ENCODE measurements at regions not wholly inside any gene's neighbourhood (a gene's known extent, or its start where the extent isn't known, plus 50 kb on each side); places are given as distances from the start of the nearest gene placed in this dataset.

DNA sequence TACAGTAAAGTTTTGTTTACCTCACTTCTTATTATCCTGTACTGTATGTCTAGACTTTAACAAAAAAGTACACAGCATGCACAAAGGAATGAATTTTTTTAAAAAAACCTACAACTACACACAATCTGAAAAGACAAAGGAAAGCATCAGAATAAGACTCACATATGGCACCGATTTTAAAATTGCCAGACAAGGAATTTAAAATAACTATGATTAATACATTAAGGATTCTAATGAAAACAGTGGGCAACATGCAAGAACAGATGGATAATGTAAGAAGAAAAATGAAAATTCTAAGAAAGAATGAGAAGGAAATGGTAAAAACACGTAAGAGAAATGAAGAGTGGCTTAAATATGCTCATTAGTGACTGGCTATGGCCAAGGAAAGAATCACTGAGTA, 638.2 kb downstream of the FBXO15 start:
- intact Hi-C loops (cut with micrococcal nuclease; ENCODE audit: unreplicated experiment) (no loop called here), in situ Hi-C loops (cut with MboI) (no loop called here)
- FAIRE-seq: no peak
- no peaks in the 10 kb centered on the region for H4K20me1 ChIP-seq (ENCODE audit: control insufficient read depth, insufficient read depth)
- BruUV-seq (replicated peaks): no TSS peak
- SMC1A ChIA-PET (ENCODE audit: uncharacterized antibody, unreplicated experiment): no interaction called here
- no peaks in the 10 kb centered on the region for H3K27me3 ChIP-seq (replicated peaks in 1 of 2; ENCODE audit: control insufficient read depth in 2 of 2, insufficient read depth in 2 of 2, low read length in 1 of 2)
- no peak overlapping the region for H3K4me3 ChIP-seq
- CTCF ChIA-PET: no interaction called here
- no peak for ATAC-seq
- POLR2A ChIA-PET: no interaction called here
- no peaks in the 10 kb centered on the region for H3K36me3 ChIP-seq (ENCODE audit: control insufficient read depth in 2 of 2, insufficient read depth in 2 of 2, low read length in 1 of 2)
- no peak overlapping the region for H3K4me2 ChIP-seq (ENCODE audit: control insufficient read depth, insufficient read depth)
- DNase-seq (ENCODE audit: low read depth, low spot score): no peak
- no peaks in the 10 kb centered on the region for H3K79me2 ChIP-seq (ENCODE audit: control insufficient read depth, insufficient read depth, low read length)
- H3K4me1 ChIP-seq (ENCODE audit: control insufficient read depth, insufficient read depth, low read length): no peaks in the 10 kb centered on the region
- RAD21 ChIA-PET (ENCODE audit: unreplicated experiment): no interaction called here
- WGBS (ENCODE audit: insufficient coverage, insufficient replicate concordance, low lambda C conversion rate, missing lambda C conversion rate): 0% methylated on average over 2 of the region's 2 CpGs
- H2AFZ ChIP-seq (ENCODE audit: control insufficient read depth, low read depth, low read length): no peak overlapping the region
- no peak overlapping the region for H3K9ac ChIP-seq (ENCODE audit: control insufficient read depth, insufficient read depth, low read length)
- no peaks in the 10 kb centered on the region for H3K9me3 ChIP-seq (replicated peaks; ENCODE audit: control insufficient read depth, insufficient read depth, low read length)
- no peak overlapping the region for H3K27ac ChIP-seq (ENCODE audit: control insufficient read depth, insufficient read depth)
- TF ChIP-seq STAT1 (conservative IDR thresholded peaks at IDR 0.05) (no peak), SMC3 (IDR thresholded peaks at IDR 0.05; ENCODE audit: borderline replicate concordance, low read length) (no peak), USF2 (IDR thresholded peaks at IDR 0.05; ENCODE audit: borderline replicate concordance, low read depth, low read length) (no peak), CREB1 (IDR thresholded peaks at IDR 0.05; ENCODE audit: low read depth) (no peak), SIN3A (IDR thresholded peaks at IDR 0.05; ENCODE audit: low read depth, low read length) (no peak), ATF7 (IDR thresholded peaks at IDR 0.05; ENCODE audit: low read depth) (no peak), KLF5 (IDR thresholded peaks at IDR 0.05; ENCODE audit: partially characterized antibody) (no peak), BCLAF1 (IDR thresholded peaks at IDR 0.05) (no peak), KDM1A (IDR thresholded peaks at IDR 0.05; ENCODE audit: borderline replicate concordance) (no peak), FOXM1 (IDR thresholded peaks at IDR 0.05; ENCODE audit: low read depth, low read length) (no peak), MEF2A (IDR thresholded peaks at IDR 0.05; ENCODE audit: insufficient read depth, low read depth, low read length) (no peak), PBX3 (IDR thresholded peaks at IDR 0.05; ENCODE audit: insufficient replicate concordance, low read depth, low read length) (no peak), YBX1 (IDR thresholded peaks at IDR 0.05) (no peak), BRCA1 (IDR thresholded peaks at IDR 0.05; ENCODE audit: low read depth, low read length) (no peak)
- TF ChIP-seq, protein P1, sequence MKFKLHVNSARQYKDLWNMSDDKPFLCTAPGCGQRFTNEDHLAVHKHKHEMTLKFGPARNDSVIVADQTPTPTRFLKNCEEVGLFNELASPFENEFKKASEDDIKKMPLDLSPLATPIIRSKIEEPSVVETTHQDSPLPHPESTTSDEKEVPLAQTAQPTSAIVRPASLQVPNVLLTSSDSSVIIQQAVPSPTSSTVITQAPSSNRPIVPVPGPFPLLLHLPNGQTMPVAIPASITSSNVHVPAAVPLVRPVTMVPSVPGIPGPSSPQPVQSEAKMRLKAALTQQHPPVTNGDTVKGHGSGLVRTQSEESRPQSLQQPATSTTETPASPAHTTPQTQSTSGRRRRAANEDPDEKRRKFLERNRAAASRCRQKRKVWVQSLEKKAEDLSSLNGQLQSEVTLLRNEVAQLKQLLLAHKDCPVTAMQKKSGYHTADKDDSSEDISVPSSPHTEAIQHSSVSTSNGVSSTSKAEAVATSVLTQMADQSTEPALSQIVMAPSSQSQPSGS (IDR thresholded peaks at IDR 0.05; ENCODE audit: low read length): no peak
- TF ChIP-seq, protein P2, sequence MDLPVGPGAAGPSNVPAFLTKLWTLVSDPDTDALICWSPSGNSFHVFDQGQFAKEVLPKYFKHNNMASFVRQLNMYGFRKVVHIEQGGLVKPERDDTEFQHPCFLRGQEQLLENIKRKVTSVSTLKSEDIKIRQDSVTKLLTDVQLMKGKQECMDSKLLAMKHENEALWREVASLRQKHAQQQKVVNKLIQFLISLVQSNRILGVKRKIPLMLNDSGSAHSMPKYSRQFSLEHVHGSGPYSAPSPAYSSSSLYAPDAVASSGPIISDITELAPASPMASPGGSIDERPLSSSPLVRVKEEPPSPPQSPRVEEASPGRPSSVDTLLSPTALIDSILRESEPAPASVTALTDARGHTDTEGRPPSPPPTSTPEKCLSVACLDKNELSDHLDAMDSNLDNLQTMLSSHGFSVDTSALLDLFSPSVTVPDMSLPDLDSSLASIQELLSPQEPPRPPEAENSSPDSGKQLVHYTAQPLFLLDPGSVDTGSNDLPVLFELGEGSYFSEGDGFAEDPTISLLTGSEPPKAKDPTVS (IDR thresholded peaks at IDR 0.05; ENCODE audit: low read depth, low read length): no peak
- TF ChIP-seq, protein P3, sequence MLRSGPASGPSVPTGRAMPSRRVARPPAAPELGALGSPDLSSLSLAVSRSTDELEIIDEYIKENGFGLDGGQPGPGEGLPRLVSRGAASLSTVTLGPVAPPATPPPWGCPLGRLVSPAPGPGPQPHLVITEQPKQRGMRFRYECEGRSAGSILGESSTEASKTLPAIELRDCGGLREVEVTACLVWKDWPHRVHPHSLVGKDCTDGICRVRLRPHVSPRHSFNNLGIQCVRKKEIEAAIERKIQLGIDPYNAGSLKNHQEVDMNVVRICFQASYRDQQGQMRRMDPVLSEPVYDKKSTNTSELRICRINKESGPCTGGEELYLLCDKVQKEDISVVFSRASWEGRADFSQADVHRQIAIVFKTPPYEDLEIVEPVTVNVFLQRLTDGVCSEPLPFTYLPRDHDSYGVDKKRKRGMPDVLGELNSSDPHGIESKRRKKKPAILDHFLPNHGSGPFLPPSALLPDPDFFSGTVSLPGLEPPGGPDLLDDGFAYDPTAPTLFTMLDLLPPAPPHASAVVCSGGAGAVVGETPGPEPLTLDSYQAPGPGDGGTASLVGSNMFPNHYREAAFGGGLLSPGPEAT (IDR thresholded peaks at IDR 0.05; ENCODE audit: low read depth): no peak
